ENCODE measurements at regions not wholly inside any gene's neighbourhood (a gene's known extent, or its start where the extent isn't known, plus 50 kb on each side); places are given as distances from the start of the nearest gene placed in this dataset.

DNA sequence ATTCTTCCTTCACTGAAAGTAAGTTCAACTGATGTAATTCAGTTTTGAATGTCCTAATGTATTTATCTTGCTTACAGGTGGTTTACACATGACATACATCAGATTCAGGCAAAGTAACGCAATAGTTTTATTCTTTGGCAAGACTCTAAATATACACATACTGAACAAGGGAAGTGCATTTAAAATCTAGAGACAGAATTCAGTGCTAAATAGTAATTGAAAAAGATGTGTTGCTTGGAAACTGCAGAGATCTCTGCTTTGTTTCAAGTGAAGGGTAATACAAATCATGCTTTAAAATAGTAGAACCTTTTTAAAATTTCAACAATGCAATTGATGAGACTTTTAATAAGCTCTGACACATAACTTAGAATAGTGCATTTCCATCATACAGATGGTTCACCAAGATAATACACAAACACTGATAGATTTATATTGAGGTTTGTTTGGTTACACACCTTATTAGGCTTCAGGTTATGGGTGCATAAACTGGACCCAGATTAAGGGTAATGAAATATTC lies 581.0 kb upstream of the MIR17HG start:
- H3K27ac ChIP-seq: no peak overlapping the region
- no peaks in the 10 kb centered on the region for H3K9me3 ChIP-seq
- H3K4me3 ChIP-seq: no peak overlapping the region
- H3K27me3 ChIP-seq: no peaks in the 10 kb centered on the region
- no peaks in the 10 kb centered on the region for H3K36me3 ChIP-seq
- in situ Hi-C loops (cut with MboI; ENCODE audit: low pct_ligation_motif_present in 1 of 4, low pct_unique_long_range_greater_than_20kb in 1 of 4, low sequenced_read_pairs in 3 of 4): no loop called here
- no peak for DNase-seq
- intact Hi-C loops (cut with DNase I; ENCODE audit: low total_unique reads): no loop called here
- no peak for TF ChIP-seq POLR2AphosphoS5 (IDR thresholded peaks at IDR 0.05)
- TF ChIP-seq, protein P1, sequence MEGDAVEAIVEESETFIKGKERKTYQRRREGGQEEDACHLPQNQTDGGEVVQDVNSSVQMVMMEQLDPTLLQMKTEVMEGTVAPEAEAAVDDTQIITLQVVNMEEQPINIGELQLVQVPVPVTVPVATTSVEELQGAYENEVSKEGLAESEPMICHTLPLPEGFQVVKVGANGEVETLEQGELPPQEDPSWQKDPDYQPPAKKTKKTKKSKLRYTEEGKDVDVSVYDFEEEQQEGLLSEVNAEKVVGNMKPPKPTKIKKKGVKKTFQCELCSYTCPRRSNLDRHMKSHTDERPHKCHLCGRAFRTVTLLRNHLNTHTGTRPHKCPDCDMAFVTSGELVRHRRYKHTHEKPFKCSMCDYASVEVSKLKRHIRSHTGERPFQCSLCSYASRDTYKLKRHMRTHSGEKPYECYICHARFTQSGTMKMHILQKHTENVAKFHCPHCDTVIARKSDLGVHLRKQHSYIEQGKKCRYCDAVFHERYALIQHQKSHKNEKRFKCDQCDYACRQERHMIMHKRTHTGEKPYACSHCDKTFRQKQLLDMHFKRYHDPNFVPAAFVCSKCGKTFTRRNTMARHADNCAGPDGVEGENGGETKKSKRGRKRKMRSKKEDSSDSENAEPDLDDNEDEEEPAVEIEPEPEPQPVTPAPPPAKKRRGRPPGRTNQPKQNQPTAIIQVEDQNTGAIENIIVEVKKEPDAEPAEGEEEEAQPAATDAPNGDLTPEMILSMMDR (IDR thresholded peaks at IDR 0.05): no peak
- TF ChIP-seq EP300 (IDR thresholded peaks at IDR 0.05; ENCODE audit: low read depth): no peak
- no peak for TF ChIP-seq POLR2A (IDR thresholded peaks at IDR 0.05)
- no peaks in the 10 kb centered on the region for H3K4me1 ChIP-seq
- 76 to 80% methylated on average over 1 of the region's 1 CpG for WGBS, 2 donors (ENCODE audit: low coverage in 1 of 2)

DNA sequence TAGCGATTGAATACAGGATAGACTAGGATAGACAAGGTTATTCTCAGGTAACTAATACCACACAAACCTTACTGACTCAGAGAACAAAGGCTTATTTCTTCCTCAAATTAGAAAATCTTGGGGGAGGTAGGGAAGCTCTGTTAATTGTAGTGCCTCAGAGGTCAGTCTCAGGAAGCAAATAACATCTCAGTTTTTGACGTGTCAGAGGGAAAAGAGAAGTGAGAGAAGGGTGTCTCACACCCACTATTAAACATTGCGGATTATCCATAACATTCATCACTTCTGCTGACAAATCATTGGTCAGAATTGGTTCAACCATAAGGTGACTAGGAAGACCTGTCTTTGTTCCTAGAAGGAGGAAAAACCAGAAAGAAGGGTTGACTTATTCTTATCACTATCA lies 579.4 kb upstream of the MIR17HG start:
- no peaks in the 10 kb centered on the region for H3K27me3 ChIP-seq
- intact Hi-C loops (cut with DNase I; ENCODE audit: low total_unique reads) (no loop called here), in situ Hi-C loops (cut with MboI; ENCODE audit: low pct_ligation_motif_present in 1 of 4, low pct_unique_long_range_greater_than_20kb in 1 of 4, low sequenced_read_pairs in 3 of 4) (no loop called here)
- H3K9me3 ChIP-seq: no peaks in the 10 kb centered on the region
- H3K4me1 ChIP-seq: no peaks in the 10 kb centered on the region
- no peak overlapping the region for H3K4me3 ChIP-seq
- no peak overlapping the region for H3K27ac ChIP-seq
- no peak for TF ChIP-seq POLR2AphosphoS5 (IDR thresholded peaks at IDR 0.05)
- TF ChIP-seq POLR2A (IDR thresholded peaks at IDR 0.05): no peak
- TF ChIP-seq, protein P1 (IDR thresholded peaks at IDR 0.05): no peak
- no peak for TF ChIP-seq EP300 (IDR thresholded peaks at IDR 0.05; ENCODE audit: low read depth)
- no peaks in the 10 kb centered on the region for H3K36me3 ChIP-seq
- no peak for DNase-seq
- 68 to 70% methylated on average over 3 of the region's 3 CpGs for WGBS, 2 donors (ENCODE audit: low coverage in 1 of 2)

DNA sequence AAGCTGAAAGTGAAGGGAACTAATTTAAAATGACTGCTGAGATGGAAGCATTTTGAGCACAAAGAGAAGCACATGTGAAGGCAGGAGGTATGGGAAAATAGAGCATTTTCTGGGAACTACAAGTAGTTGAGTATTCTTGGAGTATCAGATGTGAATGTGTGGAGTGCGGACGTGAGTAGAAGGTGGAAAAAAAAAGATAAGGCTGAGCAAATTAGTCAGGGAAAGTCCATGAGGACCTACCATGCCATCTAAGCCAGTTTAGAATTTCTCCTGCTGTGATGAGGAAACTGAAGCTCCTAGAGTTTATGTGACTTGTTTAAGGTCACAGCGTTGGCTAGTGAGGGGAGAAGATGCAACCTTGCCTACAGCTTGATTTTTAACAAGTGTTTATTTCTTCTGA lies 578.1 kb upstream of the MIR17HG start:
- WGBS, 2 donors (ENCODE audit: low coverage in 1 of 2): 66 to 76% methylated on average over 3 of the region's 3 CpGs
- Histone ChIP-seq H3K27ac (no peak overlapping the region), H3K4me1 (no peaks in the 10 kb centered on the region), H3K9me3 (no peaks in the 10 kb centered on the region), H3K27me3 (no peaks in the 10 kb centered on the region), H3K4me3 (no peak overlapping the region), H3K36me3 (no peaks in the 10 kb centered on the region)
- TF ChIP-seq EP300 (IDR thresholded peaks at IDR 0.05; ENCODE audit: low read depth): no peak
- TF ChIP-seq POLR2A (IDR thresholded peaks at IDR 0.05): no peak
- no peak for TF ChIP-seq POLR2AphosphoS5 (IDR thresholded peaks at IDR 0.05)
- TF ChIP-seq, protein P1 (IDR thresholded peaks at IDR 0.05): no peak
- DNase-seq: no peak
- intact Hi-C loops (cut with DNase I; ENCODE audit: low total_unique reads): no loop called here
- in situ Hi-C loops (cut with MboI; ENCODE audit: low pct_ligation_motif_present in 1 of 4, low pct_unique_long_range_greater_than_20kb in 1 of 4, low sequenced_read_pairs in 3 of 4): no loop called here

DNA sequence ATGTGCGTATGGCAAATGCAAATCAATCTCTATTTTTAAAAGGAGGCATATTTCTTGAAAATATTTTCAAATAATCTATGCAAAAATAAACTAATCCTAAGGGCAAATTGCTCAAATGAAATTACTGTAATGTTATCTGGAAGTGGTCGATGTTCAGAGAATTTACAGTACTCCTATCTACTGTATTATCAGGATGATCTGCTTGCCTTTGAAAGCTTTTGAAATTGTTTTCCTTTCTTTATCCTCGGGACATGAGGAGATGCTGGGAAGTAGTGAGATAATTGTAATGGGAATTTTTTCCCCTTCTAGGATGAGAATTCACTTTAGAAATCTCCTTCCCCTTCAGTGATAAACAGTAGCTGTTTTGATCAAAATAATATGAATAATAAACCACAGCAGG lies 577.2 kb upstream of the MIR17HG start:
- no peak for DNase-seq
- no peaks in the 10 kb centered on the region for H3K36me3 ChIP-seq
- TF ChIP-seq POLR2AphosphoS5 (IDR thresholded peaks at IDR 0.05): no peak
- no peak for TF ChIP-seq EP300 (IDR thresholded peaks at IDR 0.05; ENCODE audit: low read depth)
- TF ChIP-seq, protein P1 (IDR thresholded peaks at IDR 0.05): no peak
- no peak for TF ChIP-seq POLR2A (IDR thresholded peaks at IDR 0.05)
- in situ Hi-C loops (cut with MboI; ENCODE audit: low pct_ligation_motif_present in 1 of 4, low pct_unique_long_range_greater_than_20kb in 1 of 4, low sequenced_read_pairs in 3 of 4): no loop called here
- 55 to 62% methylated on average over 3 of the region's 3 CpGs for WGBS, 2 donors (ENCODE audit: low coverage in 1 of 2)
- H3K4me1 ChIP-seq: no peaks in the 10 kb centered on the region
- no peak overlapping the region for H3K4me3 ChIP-seq
- no peaks in the 10 kb centered on the region for H3K9me3 ChIP-seq
- intact Hi-C loops (cut with DNase I; ENCODE audit: low total_unique reads): no loop called here
- no peaks in the 10 kb centered on the region for H3K27me3 ChIP-seq
- H3K27ac ChIP-seq: no peak overlapping the region
